ES-I3 (cell line): ENCODE measurements at regions not wholly inside any gene's neighbourhood (a gene's known extent, or its start where the extent isn't known, plus 50 kb on each side); places are given as distances from the start of the nearest gene placed in this dataset.

Experiments
- H3K36me3 ChIP-seq: 2 replicates; pipeline ENCODE4 v1.6.1; 2013; ENCODE audit warnings: mild to moderate bottlenecking, low read length, control low read depth, moderate library complexity; ENCODE audit not compliant: insufficient read depth
- H3K4me1 ChIP-seq: 2 replicates; pipeline ENCODE4 v1.6.1; 2013; ENCODE audit warnings: mild to moderate bottlenecking, control low read depth, low read length; ENCODE audit not compliant: insufficient read depth
- H3K9ac ChIP-seq: 2 replicates; pipeline ENCODE4 v1.6.1; 2013; ENCODE audit warnings: low read depth, mild to moderate bottlenecking, low read length, moderate library complexity
- H3K9me3 ChIP-seq: 2 replicates; pipeline ENCODE4 v1.6.1; 2013; ENCODE audit warnings: mild to moderate bottlenecking, low read length, moderate library complexity; ENCODE audit not compliant: control insufficient read depth, insufficient read depth

- no peak overlapping the region for H3K9ac ChIP-seq
- H3K36me3 ChIP-seq = no peaks in the 10 kb centered on the region
- no peaks in the 10 kb centered on the region for H3K4me1 ChIP-seq
- no peaks in the 10 kb centered on the region for H3K9me3 ChIP-seq
Measured at GRCh38 chr6:10237298-10238038, 177.4 kb downstream of the TFAP2A start.

- no peak overlapping the region for H3K9ac ChIP-seq
- no peaks in the 10 kb centered on the region for H3K36me3 ChIP-seq
- no peaks in the 10 kb centered on the region for H3K9me3 ChIP-seq
- no peaks in the 10 kb centered on the region for H3K4me1 ChIP-seq
Measured at GRCh38 chr6:10235344-10235743, 179.5 kb downstream of the TFAP2A start.

GRCh38 chr6:10230531-10230930 is 184.3 kb downstream of the TFAP2A start:
- Histone ChIP-seq H3K4me1 (no peaks in the 10 kb centered on the region), H3K9ac (no peak overlapping the region), H3K9me3 (no peaks in the 10 kb centered on the region), H3K36me3 (no peaks in the 10 kb centered on the region)

GRCh38 chr6:10223841-10224240 is 191.0 kb downstream of the TFAP2A start:
- Histone ChIP-seq H3K9me3 (no peaks in the 10 kb centered on the region), H3K4me1 (no peaks in the 10 kb centered on the region), H3K36me3 (no peaks in the 10 kb centered on the region), H3K9ac (no peak overlapping the region)

- Histone ChIP-seq H3K9me3 (no peaks in the 10 kb centered on the region), H3K36me3 (no peaks in the 10 kb centered on the region), H3K4me1 (no peaks in the 10 kb centered on the region), H3K9ac (no peak overlapping the region)
Measured at GRCh38 chr6:10221178-10221577, 193.7 kb downstream of the TFAP2A start.

GRCh38 chr6:10219510-10219909 is 195.4 kb downstream of the TFAP2A start:
- Histone ChIP-seq H3K4me1 (no peaks in the 10 kb centered on the region), H3K36me3 (no peaks in the 10 kb centered on the region), H3K9me3 (no peaks in the 10 kb centered on the region), H3K9ac (no peak overlapping the region)

- Histone ChIP-seq H3K4me1 (no peaks in the 10 kb centered on the region), H3K36me3 (no peaks in the 10 kb centered on the region), H3K9ac (no peak overlapping the region), H3K9me3 (no peaks in the 10 kb centered on the region)
Measured at GRCh38 chr6:10217111-10217510, 197.8 kb downstream of the TFAP2A start.

GRCh38 chr6:10215326-10216110 is 199.4 kb downstream of the TFAP2A start:
- Histone ChIP-seq H3K9ac (no peak overlapping the region), H3K9me3 (no peaks in the 10 kb centered on the region), H3K4me1 (no peaks in the 10 kb centered on the region), H3K36me3 (no peaks in the 10 kb centered on the region)

- no peaks in the 10 kb centered on the region for H3K36me3 ChIP-seq
Measured at GRCh38 chr6:10210052-10210451, 204.8 kb downstream of the TFAP2A start.

GRCh38 chr6:10205892-10206291 is 209.0 kb downstream of the TFAP2A start:
- no peak overlapping the region for H3K9ac ChIP-seq
- H3K9me3 ChIP-seq = no peaks in the 10 kb centered on the region
- peaks cover 3% of the 10 kb centered on the region; the same call in 1 of the 2 replicates for H3K4me1 ChIP-seq

More at GRCh38 chr6:10210052-10210451, 204.8 kb downstream of the TFAP2A start:
- Histone ChIP-seq H3K4me1 (no peaks in the 10 kb centered on the region), H3K9ac (no peak overlapping the region), H3K9me3 (no peaks in the 10 kb centered on the region)

GRCh38 chr6:10205120-10205519 is 209.8 kb downstream of the TFAP2A start:
- H3K4me1 ChIP-seq = peaks cover 3% of the 10 kb centered on the region; the same call in 1 of the 2 replicates
- H3K36me3 ChIP-seq = no peaks in the 10 kb centered on the region
- no peaks in the 10 kb centered on the region for H3K9me3 ChIP-seq
- no peak overlapping the region for H3K9ac ChIP-seq

More at GRCh38 chr6:10205892-10206291, 209.0 kb downstream of the TFAP2A start:
- H3K36me3 ChIP-seq = no peaks in the 10 kb centered on the region

- H3K9me3 ChIP-seq = no peaks in the 10 kb centered on the region
- H3K36me3 ChIP-seq = no peaks in the 10 kb centered on the region
- no peak overlapping the region for H3K9ac ChIP-seq
- H3K4me1 ChIP-seq = peaks cover 3% of the 10 kb centered on the region; the same call in 1 of the 2 replicates
Measured at GRCh38 chr6:10203651-10204050, 211.2 kb downstream of the TFAP2A start.

GRCh38 chr6:10202581-10202980 is 212.3 kb downstream of the TFAP2A start:
- H3K4me1 ChIP-seq = peaks cover 3% of the 10 kb centered on the region; the same call in 1 of the 2 replicates
- no peaks in the 10 kb centered on the region for H3K36me3 ChIP-seq
- no peaks in the 10 kb centered on the region for H3K9me3 ChIP-seq
- no peak overlapping the region for H3K9ac ChIP-seq

- no peaks in the 10 kb centered on the region for H3K9me3 ChIP-seq
- H3K4me1 ChIP-seq = peaks cover 3% of the 10 kb centered on the region; the same call in 1 of the 2 replicates
- H3K9ac ChIP-seq = no peak overlapping the region
- no peaks in the 10 kb centered on the region for H3K36me3 ChIP-seq
Measured at GRCh38 chr6:10201606-10202510, 213.0 kb downstream of the TFAP2A start.
